HFFc6 (cell line): ENCODE measurements at regions not wholly inside any gene's neighbourhood (a gene's known extent, or its start where the extent isn't known, plus 50 kb on each side); places are given as distances from the start of the nearest gene placed in this dataset.

ENCODE experiments used
- DNase-seq: peaks from one replicate; pipeline ENCODE4 v3.0.0-alpha.2; 2018
- H3K27ac Mint-ChIP-seq: 2 replicates; pipeline ENCODE4 v1.8.0; 2020; ENCODE audit warnings: mild to moderate bottlenecking, mixed read lengths
- H3K27me3 Mint-ChIP-seq: 2 replicates; pipeline ENCODE4 v1.8.0; 2021; ENCODE audit warnings: mild to moderate bottlenecking, moderate library complexity, mixed read lengths; ENCODE audit not compliant: insufficient read depth
- H3K36me3 Mint-ChIP-seq: 2 replicates; pipeline ENCODE4 v1.8.0; 2021; ENCODE audit warnings: low read depth, mixed read lengths
- H3K4me1 Mint-ChIP-seq: 2 replicates; pipeline ENCODE4 v1.8.0; 2020; ENCODE audit warnings: low read depth, mixed read lengths
- H3K4me3 Mint-ChIP-seq: 2 replicates; pipeline ENCODE4 v1.8.0; 2020; ENCODE audit warnings: mild to moderate bottlenecking, moderate library complexity, mixed read lengths
- H3K9me3 Mint-ChIP-seq: 2 replicates; pipeline ENCODE4 v1.8.0; 2020; ENCODE audit warnings: mild to moderate bottlenecking, mixed read lengths
- TF ChIP-seq, protein P1 (sequence below): fragments of 200-600 bp; sonication (generic); IDR thresholded peaks from 2 replicates; pipeline ENCODE4 v1.5.0; 2021; ENCODE audit warnings: antibody characterized with exemption, mild to moderate bottlenecking

GRCh38 chr3:180175572-180175971 lies 138.8 kb upstream of the PEX5L start:
- Mint-ChIP-seq H3K4me1 (peaks cover 12% of the 10 kb centered on the region), H3K4me3 (no peak overlapping the region), H3K36me3 (no peaks in the 10 kb centered on the region), H3K9me3 (no peaks in the 10 kb centered on the region), H3K27me3 (peaks cover 5% of the 10 kb centered on the region; the same call in 1 of the 2 replicates), H3K27ac (no peak overlapping the region)
- DNase-seq: no peak
- TF ChIP-seq, protein P1, sequence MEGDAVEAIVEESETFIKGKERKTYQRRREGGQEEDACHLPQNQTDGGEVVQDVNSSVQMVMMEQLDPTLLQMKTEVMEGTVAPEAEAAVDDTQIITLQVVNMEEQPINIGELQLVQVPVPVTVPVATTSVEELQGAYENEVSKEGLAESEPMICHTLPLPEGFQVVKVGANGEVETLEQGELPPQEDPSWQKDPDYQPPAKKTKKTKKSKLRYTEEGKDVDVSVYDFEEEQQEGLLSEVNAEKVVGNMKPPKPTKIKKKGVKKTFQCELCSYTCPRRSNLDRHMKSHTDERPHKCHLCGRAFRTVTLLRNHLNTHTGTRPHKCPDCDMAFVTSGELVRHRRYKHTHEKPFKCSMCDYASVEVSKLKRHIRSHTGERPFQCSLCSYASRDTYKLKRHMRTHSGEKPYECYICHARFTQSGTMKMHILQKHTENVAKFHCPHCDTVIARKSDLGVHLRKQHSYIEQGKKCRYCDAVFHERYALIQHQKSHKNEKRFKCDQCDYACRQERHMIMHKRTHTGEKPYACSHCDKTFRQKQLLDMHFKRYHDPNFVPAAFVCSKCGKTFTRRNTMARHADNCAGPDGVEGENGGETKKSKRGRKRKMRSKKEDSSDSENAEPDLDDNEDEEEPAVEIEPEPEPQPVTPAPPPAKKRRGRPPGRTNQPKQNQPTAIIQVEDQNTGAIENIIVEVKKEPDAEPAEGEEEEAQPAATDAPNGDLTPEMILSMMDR: no peak

- no peaks in the 10 kb centered on the region for H3K9me3 Mint-ChIP-seq
- no peak for DNase-seq
- TF ChIP-seq, protein P1: no peak
- no peak overlapping the region for H3K4me3 Mint-ChIP-seq
- H3K36me3 Mint-ChIP-seq: no peaks in the 10 kb centered on the region
- H3K27me3 Mint-ChIP-seq: peaks cover 5% of the 10 kb centered on the region; the same call in 1 of the 2 replicates
- H3K27ac Mint-ChIP-seq: no peak overlapping the region
- peaks cover 16% of the 10 kb centered on the region for H3K4me1 Mint-ChIP-seq
Measured at GRCh38 chr3:180176059-180176458, 139.3 kb upstream of the PEX5L start.

DNA sequence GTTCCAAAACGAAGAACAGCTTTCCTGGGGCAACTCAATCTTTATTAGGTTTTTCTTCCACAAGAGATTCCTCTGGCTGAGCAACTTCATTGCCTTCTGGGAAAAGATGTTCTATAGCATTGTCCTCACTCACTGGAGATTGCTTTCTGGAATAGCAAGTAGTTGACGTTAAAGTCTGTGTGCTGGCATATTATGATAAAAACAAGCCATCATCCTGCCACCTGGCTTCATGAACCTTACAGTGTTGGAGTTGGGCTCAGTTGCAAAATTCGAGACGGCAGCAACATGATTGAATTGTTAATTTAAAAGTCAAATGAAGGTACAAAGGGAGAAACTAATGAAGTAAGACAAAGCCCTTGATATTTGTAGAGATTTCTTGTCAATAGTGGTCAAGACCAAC lies 140.5 kb upstream of the PEX5L start:
- H3K27ac Mint-ChIP-seq: no peak overlapping the region
- no peak for DNase-seq
- no peak overlapping the region for H3K4me3 Mint-ChIP-seq
- H3K9me3 Mint-ChIP-seq: no peaks in the 10 kb centered on the region
- H3K27me3 Mint-ChIP-seq: peaks cover 5% of the 10 kb centered on the region; the same call in 1 of the 2 replicates
- peaks cover 17% of the 10 kb centered on the region for H3K4me1 Mint-ChIP-seq
- TF ChIP-seq, protein P1: no peak
- no peaks in the 10 kb centered on the region for H3K36me3 Mint-ChIP-seq

GRCh38 chr3:180179562-180179961 lies 142.8 kb upstream of the PEX5L start:
- Mint-ChIP-seq H3K4me1 (peaks cover 18% of the 10 kb centered on the region), H3K9me3 (no peaks in the 10 kb centered on the region), H3K36me3 (no peaks in the 10 kb centered on the region), H3K27me3 (peaks cover 5% of the 10 kb centered on the region; the same call in 1 of the 2 replicates), H3K4me3 (no peak overlapping the region), H3K27ac (no peak overlapping the region)
- DNase-seq: no peak
- TF ChIP-seq, protein P1: no peak

GRCh38 chr3:180180795-180181194 lies 144.1 kb upstream of the PEX5L start:
- Mint-ChIP-seq H3K4me1 (peaks cover 24% of the 10 kb centered on the region), H3K36me3 (no peaks in the 10 kb centered on the region), H3K4me3 (no peak overlapping the region), H3K9me3 (no peaks in the 10 kb centered on the region), H3K27ac (peak overlapping the region; percentile 26; the same call in 1 of the 2 replicates), H3K27me3 (peaks cover 4% of the 10 kb centered on the region; the same call in 1 of the 2 replicates)
- TF ChIP-seq, protein P1: no peak
- peak; percentile 76 for DNase-seq

GRCh38 chr3:180181387-180181786 lies 144.7 kb upstream of the PEX5L start:
- H3K27ac Mint-ChIP-seq: no peak overlapping the region
- no peaks in the 10 kb centered on the region for H3K9me3 Mint-ChIP-seq
- no peak for DNase-seq
- peaks cover 2% of the 10 kb centered on the region; the same call in 1 of the 2 replicates for H3K27me3 Mint-ChIP-seq
- H3K4me3 Mint-ChIP-seq: no peak overlapping the region
- peaks cover 24% of the 10 kb centered on the region for H3K4me1 Mint-ChIP-seq
- TF ChIP-seq, protein P1: no peak
- no peaks in the 10 kb centered on the region for H3K36me3 Mint-ChIP-seq
